DMS79 (cell line): ENCODE measurements at regions not wholly inside any gene's neighbourhood (a gene's known extent, or its start where the extent isn't known, plus 50 kb on each side); places are given as distances from the start of the nearest gene placed in this dataset.

Experiments used
- DNase-seq: peaks from one replicate; lab custom pipeline; 2025; lab: John Stamatoyannopoulos, UW

DNA sequence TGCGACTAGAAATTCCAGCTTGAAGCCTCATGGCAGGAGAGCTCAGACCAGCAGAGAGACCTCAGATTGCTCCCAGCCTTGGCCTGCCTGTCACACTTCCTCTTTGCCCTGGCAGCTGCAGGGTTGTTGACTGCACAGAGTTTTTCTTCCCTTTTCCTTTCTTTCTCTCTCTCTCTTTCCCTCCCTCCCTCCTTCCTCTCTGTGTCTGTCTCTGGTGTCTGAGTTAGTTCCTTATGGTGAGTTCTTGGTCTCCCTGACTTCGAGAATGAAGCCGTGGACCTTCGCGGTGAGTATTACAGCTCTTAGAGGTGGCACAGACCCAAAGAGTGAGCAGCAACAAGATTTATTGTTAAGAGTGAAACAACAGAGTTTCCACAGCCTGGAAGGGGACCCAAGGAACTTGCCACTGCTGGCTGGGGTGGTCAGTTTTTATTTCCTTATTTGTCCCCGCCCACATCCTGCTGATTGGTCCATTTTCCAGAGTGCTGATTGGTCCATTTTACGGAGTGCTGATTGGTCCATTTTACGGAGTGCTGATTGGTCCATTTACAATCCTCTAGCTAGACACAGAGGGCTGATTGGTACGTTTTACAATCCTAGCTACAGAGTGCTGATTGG is 266.3 kb downstream of the RPS24 start:
- no peak for DNase-seq

DNA sequence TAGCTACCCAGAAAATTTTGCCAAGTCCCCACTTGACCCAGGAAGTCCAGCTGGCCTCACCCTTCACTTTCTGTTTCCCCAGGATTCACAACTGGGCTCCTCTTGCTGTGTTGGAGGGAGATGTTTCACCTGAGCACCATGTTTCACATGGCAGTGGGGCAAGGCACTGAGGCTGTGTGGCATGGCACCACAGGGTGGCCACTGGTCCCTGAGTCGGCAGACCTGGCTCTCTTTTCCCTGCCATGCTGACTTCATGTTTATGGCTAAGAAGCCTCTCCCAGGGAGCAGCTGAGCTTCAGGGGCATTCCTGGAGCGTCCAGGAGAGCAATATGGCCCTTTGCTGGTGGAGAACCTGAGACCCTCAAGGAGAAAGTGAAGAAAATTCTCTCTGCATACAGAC is 266.9 kb downstream of the RPS24 start:
- no peak for DNase-seq

GRCh38 chr10:78301481-78301880 is 267.8 kb downstream of the RPS24 start:
- DNase-seq: no peak

GRCh38 chr10:78301891-78302738 is 268.5 kb downstream of the RPS24 start:
- DNase-seq: no peak

GRCh38 chr10:78302739-78302988 is 269.0 kb downstream of the RPS24 start:
- DNase-seq: no peak

DNA sequence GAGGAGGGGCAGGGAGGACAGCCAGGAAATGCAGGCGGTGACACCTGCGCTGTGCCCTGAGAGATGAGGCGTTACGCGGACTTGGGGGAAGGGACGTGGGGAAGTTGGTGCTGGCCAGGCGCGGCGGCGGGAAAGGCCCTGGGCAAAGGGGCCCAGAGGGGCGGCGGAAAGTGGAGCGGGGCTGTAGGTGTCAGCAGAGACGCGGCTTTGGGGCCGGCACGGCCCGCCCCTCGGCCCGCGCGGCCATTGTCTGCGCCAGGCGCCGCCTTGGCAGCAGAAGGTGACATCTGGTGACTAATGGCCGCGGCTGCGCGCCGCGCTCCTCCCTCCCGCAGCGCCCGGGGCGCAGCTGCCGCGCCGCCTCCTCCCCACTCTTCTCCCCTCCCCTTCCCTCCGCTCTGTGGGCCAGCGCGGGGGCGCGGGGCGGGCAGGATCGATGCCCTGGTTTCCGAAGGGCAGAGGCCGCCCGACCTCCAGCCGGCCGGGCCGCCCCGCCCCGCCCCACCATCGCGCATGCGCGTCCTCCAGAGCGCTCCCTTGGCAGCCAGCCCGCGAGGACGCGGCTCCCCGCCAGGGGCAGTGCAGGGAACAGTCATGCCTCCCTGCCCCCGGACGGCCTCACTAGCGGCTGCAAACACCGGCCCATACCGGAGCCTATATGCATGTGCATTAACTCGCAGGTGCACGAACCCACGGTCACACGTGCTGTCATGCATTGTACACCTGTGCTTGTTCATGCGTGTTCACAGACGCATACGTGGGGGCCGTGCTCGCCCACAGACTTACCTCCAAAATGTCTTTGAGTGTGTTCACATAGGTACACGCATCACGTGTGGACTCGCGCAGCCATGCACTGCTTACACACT is 269.6 kb downstream of the RPS24 start:
- peak; percentile 79 for DNase-seq

GRCh38 chr10:78304091-78305045 is 270.7 kb downstream of the RPS24 start:
- no peak for DNase-seq

DNA sequence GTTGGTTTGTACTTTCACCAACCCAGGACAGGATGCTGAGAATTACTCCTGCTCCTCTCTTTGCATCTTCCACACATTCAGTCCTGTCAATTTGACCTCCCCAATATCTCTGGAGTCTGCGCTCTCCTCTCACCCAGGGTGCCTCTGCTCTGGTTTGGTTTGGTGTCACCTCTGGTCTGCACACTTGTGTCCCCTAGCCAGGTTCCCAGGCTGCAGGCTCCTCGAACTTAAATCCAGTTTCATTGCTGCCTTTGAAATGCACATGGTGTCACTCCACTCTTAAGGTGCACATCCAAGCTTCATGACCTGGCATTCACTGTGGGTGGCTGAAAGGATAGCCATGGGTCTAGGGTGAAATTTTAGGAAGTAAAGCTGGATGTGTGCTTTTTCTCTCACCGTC is 271.6 kb downstream of the RPS24 start:
- DNase-seq: no peak

GRCh38 chr10:78306358-78306757 is 272.7 kb downstream of the RPS24 start:
- no peak for DNase-seq

DNA sequence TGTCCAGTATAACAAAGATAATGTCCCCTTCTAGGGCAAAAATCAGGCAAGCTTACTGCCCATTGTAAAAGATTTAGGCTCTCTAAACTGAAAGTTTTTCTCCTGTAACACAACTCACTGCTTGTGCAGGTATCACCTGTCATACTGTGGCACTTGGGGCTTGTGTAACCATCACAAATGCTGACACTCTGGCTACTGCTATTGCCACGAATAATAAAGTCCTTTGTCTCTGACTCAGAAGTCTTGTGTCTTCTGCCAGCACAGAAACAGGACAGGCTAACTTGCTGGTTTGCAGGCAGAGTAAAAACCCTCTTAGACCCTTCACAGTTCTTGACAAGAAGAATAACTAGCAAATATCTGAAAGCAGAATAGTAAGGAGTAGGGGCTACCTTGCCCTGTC is 273.9 kb downstream of the RPS24 start:
- DNase-seq: no peak

DNA sequence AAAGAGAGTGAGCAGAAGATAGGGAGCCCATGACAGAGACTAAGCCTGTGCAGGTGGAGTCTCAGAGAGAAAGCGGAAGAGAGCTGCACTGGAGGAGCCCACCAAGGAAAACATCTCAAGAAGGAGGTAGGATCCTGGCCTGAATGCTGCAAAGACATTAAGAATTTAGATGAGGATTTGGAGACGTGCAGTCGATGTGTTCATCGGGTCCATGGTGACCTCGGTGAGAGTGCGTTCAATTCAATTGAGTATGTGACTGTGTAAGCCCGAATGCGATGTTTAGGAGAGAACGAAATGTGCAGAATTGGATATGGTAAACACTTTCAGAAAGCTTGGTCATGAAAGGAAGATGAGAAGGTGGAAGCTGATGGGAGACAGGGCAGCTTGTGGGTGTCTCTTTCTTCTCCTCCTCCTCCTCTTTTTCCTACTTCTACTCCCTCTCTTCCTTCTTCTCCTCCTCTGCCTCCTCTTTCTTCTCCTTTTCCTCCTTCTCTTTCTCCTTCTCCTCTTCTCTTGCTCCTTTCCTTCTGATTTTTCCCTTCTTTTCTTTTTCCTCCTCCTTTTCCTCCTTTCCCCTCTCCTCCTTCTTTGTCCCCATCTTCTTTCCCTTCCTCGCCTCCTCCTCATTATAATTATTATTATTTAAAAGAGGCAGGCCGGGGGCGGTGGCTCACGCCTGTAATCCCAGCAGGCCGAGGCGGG is 276.0 kb downstream of the RPS24 start:
- DNase-seq: no peak

- no peak for DNase-seq
These were observed 276.9 kb downstream of the RPS24 start for GRCh38 chr10:78310481-78311080.

- DNase-seq: no peak
These were observed 278.8 kb downstream of the RPS24 start for GRCh38 chr10:78312197-78313047.

GRCh38 chr10:78313048-78313381 is 279.4 kb downstream of the RPS24 start:
- DNase-seq: no peak

- DNase-seq: no peak
These were observed 280.0 kb downstream of the RPS24 start for GRCh38 chr10:78313636-78314035.

GRCh38 chr10:78314651-78315050 is 281.0 kb downstream of the RPS24 start:
- DNase-seq: no peak

- DNase-seq: peak; percentile 21
These were observed 282.8 kb downstream of the RPS24 start for GRCh38 chr10:78316451-78316931.

DNA sequence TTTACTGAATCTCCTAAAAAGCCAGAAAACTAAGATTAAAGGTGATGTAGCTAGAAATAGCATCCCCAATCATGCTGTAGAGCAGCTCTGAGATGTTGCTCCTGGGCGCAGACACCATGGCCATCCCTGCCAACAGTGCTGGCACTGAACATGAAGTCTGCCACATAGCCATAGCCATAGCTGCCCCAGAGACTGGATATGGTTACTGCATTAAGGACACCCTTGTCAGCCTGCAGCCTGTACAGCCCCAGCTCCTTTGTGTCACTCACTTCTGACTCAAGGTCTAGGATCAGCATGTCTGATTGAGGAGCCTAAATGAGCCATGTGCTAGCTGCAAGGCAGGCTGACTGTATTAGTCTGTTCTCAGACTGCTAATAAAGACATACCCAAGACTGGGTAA is 284.6 kb downstream of the RPS24 start:
- no peak for DNase-seq

DNA sequence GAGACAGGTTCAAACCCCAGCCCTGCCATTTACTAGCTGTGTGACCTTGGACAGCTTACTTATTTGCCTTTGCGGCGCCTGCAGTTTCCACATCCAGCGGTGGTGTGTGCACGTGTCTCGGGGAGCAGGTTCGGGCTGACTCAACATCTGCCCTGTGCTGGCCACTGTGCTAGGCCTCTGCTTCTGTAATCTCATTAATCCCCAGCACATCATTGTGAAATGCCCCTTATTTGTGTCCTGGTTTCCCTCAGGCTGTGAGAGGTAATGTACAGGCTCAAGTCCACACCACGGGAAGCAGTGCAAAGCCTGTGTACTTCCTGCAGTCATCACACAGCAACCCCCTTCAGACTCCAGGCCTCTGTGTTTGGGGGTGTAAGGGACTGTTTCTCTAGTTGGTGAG is 285.7 kb downstream of the RPS24 start:
- no peak for DNase-seq

DNA sequence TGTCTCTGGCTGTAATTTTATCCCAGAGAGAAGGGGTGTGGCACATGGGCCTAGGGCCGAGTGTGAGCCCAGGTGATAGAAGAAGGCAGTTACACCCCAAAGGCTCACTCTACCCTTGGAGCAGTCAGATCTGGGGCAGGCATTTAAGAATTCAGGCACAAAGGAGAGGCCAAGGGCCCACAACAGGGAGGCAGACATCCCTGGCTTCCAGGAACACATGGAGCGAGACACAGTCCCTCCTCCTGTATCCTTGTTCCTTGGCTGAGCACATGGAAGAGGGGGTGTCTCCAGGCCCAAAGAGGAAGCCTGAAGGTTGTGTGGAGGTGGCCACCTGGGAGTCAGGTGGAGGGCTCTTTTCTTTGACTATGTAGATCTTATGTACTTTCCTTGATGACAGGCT is 286.2 kb downstream of the RPS24 start:
- no peak for DNase-seq
